Stimulated activated CD4-positive, alpha-beta T cell treated with anti-CD3 and anti-CD28 coated beads, Interleukin-4, amount 100 ng/mL, for 1 hour (primary cell): ENCODE measurements at regions not wholly inside any gene's neighbourhood (a gene's known extent, or its start where the extent isn't known, plus 50 kb on each side); places are given as distances from the start of the nearest gene placed in this dataset.
A peak's percentile ranks its signal among the peaks of the same experiment; 100 is the strongest.

Source experiments
- DNase-seq: peaks from one replicate; pipeline ENCODE4 v3.0.0-alpha.2; 2020

DNA sequence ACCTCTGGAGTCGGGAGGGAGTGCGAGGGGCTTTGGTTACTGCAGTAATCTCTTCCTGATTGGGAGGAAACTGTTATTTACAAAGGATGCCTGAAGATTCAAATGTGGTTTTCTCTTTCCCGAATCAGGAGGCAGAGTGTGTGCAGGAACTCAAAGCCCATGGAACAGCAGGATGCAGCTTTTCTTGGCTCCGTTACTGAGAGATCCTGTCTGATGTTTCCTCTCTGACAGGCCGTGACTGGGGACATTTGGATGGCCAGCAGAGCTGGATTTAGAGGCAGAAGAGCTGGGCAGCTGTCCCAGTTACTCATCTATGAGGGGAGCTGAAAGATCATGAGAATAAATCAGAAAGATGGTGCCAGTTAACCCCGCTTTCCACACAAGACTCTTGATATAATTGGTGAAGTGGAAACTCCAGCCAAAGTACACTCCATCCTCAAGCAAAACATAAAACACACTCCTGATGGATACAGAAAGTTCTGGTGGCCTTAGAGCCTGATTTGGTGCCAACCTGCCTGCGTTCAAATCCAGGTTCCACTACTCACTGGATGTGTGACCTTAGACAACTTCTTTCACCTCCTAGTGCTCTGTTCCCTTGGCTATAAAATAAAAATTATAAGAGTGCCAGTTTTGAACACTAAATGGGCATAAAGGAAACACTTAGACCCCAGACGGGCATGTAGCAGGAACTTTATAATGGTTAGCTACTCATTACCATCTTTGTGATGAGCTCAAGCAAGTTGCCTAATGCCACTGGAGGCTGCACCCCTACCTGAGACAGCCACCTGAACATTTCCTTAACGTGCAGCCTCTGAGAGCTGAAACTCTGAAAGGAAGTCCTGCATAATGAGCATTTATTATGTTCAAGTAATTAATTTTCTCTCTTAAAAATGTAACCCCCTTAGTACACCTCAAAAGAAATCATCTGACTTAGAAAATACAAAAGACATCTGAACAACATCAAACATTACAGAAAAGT is 349.0 kb upstream of the GATB start:
- no peak for DNase-seq

GRCh38 chr4:152107736-152108500 is 347.1 kb upstream of the GATB start:
- no peak for DNase-seq

DNA sequence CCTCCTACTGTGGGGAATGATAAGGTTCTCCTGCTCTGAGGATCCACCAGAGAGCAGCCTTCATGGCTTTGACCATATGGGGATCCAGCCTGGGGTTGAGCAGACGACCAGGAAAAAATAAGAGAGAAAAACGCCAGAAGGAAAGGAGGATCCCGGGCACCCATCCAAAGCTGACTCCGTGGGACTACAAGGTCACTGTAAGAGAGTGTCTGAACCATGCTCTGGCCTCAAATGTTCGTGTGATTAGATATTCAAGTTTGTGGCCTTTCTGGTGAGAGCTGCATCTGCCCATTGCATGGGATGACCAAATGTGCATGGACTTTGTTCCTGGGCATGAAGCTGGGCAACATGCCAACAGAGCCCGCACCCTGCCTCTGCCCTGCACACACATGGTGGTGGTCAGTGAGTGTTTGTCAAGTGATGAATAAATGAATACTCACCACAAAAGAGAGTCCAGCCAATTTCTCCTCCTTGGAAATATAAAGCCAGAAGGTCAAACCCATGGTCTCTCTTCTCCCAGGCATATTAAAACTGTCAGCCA is 346.0 kb upstream of the GATB start:
- no peak for DNase-seq

- DNase-seq = no peak
These were observed 345.4 kb upstream of the GATB start for GRCh38 chr4:152106113-152106763.

GRCh38 chr4:152104901-152105357 is 344.1 kb upstream of the GATB start:
- no peak for DNase-seq

GRCh38 chr4:152104356-152104755 is 343.5 kb upstream of the GATB start:
- DNase-seq = no peak

- DNase-seq = no peak
These were observed 342.5 kb upstream of the GATB start for GRCh38 chr4:152103181-152103901.

GRCh38 chr4:152102436-152103000 is 341.7 kb upstream of the GATB start:
- no peak for DNase-seq

DNA sequence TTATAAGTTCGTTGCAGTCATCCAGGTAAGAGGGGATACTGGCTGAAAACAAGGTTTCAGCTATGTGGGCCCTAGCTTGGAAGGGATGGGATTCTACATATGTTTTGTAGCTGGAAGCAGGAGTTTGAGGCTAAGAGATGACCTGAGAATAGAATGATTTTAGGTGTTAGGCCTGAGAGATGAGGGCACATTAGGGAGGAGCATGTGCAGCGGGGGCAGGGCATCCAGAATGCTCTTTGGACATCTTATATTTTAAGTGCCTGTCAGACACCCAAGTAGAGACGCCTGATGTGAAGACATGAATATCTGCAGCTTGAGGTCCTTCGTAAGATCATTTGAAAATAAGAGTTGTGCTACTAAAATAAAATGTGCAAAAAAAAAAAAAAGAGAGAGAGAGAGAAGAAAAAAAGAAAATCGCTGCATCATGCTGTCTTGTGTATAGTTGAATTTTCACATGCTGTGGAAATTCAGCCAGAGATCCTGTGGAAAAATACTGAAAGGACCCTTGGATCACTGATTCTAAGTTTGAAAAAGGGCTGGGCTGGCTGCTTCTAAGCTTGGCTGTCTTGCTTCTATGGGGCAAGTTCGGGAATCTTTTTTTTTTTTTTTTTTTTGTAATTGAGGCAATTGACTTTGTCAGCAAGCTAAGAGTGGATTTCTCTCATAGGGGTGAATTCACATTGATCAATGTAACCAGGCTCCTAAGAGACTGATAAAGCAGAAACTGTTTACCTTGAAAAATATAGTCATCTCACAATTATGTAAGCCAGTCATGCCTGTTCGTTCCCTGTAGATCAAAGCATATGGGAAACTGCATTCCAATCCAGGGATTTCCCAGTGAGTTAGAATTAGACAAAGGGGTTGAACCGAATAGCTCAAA is 341.0 kb upstream of the GATB start:
- DNase-seq = no peak

DNA sequence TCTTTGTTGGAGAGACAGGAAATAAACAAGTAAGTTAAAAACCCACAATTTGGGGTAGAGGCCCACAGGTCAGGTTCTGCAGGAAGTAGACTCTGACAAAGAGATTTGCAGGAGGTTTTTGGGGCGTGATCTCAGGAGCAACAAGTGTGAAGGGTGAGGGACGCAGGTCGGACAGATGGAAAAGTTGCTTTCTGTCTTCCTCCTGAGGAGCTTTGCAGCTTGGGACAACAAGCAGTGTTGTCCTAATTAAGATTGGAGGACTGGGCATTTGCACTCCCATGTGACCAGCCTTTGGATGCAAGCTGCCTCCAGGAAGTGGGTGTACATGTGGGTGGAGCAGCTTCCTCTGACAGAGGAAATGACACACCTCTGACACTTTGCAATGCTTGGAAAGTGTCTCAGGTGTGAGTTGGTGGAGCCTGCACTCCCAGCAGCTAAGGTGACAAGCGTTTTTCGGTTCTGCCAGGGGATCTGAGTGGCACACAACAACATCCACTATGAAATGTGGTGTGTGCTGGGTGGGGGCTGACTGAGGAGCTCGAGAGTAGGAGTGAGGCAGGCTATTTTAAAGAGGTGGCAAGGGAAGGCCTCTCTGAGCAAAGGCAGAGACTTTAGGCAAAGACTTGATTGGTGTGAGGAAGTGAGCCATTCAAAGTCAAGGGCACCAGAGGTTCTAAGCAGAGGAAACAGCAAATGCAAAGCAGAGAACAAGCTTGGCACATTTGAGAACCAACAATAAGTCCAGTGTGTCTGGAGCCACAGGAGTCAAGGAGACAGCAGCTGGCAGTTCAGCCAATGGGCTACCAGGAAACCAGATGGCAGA is 339.8 kb upstream of the GATB start:
- DNase-seq = peak; percentile 65

DNA sequence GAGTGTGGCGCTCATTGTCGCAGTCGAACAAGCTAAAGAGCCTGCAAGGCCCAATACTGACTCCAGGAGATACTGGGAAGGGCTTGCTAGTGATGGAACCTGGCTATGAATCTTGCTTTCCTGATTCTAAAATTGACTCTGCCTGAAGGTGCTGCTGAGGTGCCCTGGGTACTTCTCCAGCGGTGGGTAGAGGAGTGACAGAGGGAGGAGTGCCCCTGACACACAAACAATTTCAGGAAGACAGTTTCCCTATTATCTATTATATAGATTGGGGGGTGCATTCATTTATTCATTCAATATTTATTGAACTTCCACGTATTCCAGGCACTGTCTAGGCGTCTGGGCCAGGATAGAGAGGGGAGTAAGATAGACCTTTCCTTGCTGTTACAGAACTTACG is 339.2 kb upstream of the GATB start:
- no peak for DNase-seq

GRCh38 chr4:152099555-152099954 is 338.7 kb upstream of the GATB start:
- DNase-seq = no peak

DNA sequence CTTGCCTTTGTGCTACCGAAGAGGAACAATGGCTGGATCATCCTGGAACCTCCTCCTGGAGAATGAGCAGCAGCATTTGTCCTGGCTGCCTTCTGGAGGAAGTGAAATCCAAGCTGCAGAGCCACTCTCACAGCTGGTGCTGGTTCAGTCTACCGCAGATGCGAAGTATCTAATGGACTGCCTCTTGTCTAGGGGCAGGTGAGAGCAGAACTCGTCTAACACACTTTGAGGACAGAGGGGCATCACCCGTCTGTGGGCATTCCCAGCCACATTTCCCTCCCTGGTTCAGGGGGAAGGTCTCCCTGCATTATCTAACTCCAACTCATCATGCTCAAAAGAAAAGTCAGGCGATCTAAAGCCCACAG is 338.2 kb upstream of the GATB start:
- no peak for DNase-seq

- no peak for DNase-seq
These were observed 337.7 kb upstream of the GATB start for GRCh38 chr4:152098365-152099060.

- no peak for DNase-seq
These were observed 336.6 kb upstream of the GATB start for GRCh38 chr4:152097371-152097770.

- no peak for DNase-seq
These were observed 334.9 kb upstream of the GATB start for GRCh38 chr4:152095701-152096070.

DNA sequence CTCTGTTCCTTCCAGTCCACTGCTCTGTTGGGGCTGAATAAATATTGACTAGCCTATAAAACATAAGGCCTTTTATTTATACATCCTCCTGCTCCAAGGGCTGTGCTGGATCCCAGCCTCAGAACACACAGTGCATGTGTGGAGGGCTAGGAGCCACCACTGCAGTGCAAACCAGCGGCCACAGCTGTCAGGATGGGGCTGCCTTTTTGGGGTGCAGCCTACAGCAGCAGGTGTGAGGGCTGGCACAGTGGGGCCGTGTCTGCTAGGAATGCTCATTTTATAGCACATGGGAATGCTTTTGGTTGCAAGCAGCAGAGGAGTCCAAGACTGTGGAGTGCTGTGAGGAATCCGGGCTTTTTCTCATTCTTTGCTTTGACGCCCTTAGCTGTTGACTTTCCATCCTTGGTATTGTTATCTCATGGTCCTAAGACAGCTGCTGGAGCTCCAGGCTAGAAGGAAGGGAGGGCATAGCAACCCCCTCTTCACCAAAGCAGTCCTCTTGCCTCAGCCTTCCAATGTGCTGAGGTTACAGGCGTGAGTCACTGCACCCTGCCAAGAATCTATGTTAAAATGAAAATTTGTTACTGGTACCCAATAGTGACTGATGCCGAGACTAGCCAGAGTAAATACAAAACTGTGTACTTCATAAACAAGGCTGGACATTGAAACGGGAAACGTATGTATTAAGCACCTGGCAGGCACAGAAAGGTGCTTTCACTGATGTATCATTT is 334.3 kb upstream of the GATB start:
- DNase-seq = no peak

DNA sequence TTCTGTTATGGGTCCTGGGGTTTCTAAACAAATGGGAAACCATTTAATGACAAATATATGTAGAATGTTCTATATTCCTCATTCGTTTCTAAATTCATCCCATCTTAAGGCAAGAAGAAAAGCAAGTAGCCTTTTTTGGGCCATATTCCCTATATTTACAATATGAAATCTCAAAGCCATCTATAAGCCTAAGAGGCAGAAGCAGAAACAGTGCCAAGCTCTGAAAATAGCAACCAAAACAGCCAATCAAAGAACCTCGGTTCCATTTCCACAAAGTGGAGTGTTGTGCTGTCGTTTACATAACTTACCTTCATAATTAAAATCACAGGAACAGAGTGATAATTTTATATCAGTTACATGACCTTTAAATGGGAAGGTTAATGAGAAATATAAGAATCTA is 330.6 kb upstream of the GATB start:
- DNase-seq = no peak

- no peak for DNase-seq
These were observed 329.7 kb upstream of the GATB start for GRCh38 chr4:152090543-152090942.
